ENCODE measurements at regions not wholly inside any gene's neighbourhood (a gene's known extent, or its start where the extent isn't known, plus 50 kb on each side); places are given as distances from the start of the nearest gene placed in this dataset.

GRCh38 chr5:174198541-174198940 lies 153.0 kb downstream of the NSG2 start:
- Mint-ChIP-seq H3K36me3 (ENCODE audit: insufficient read depth in 2 of 2) (no peaks in the 10 kb centered on the region), H3K4me1 (ENCODE audit: low read depth) (no peaks in the 10 kb centered on the region), H3K9me3 (peaks cover 1 to 2% of the 10 kb centered on the region in 2 donors), H3K27me3 (ENCODE audit: low read depth) (no peaks in the 10 kb centered on the region), H3K4me3 (no peak overlapping the region), H3K27ac (no peak overlapping the region)
- DNase-seq (no peak), ATAC-seq (replicated peaks in 1 of 2) (no peak)

- H3K4me3 Mint-ChIP-seq, result no peak overlapping the region
- H3K36me3 Mint-ChIP-seq (ENCODE audit: insufficient read depth in 2 of 2), result no peaks in the 10 kb centered on the region
- DNase-seq (no peak), ATAC-seq (replicated peaks in 1 of 2) (no peak)
- peaks cover 1 to 2% of the 10 kb centered on the region in 2 donors for H3K9me3 Mint-ChIP-seq
- H3K27ac Mint-ChIP-seq, result no peak overlapping the region
- H3K4me1 Mint-ChIP-seq (ENCODE audit: low read depth), result no peaks in the 10 kb centered on the region
- H3K27me3 Mint-ChIP-seq (ENCODE audit: low read depth), result peaks cover 4% of the 10 kb centered on the region
Observed at GRCh38 chr5:174202996-174203395, 157.5 kb downstream of the NSG2 start.

GRCh38 chr5:174204535-174205313 lies 159.2 kb downstream of the NSG2 start:
- H3K4me3 Mint-ChIP-seq, result no peak overlapping the region
- H3K27ac Mint-ChIP-seq, result no peak overlapping the region
- no peaks in the 10 kb centered on the region for H3K4me1 Mint-ChIP-seq (ENCODE audit: low read depth)
- DNase-seq (no peak), ATAC-seq (replicated peaks in 1 of 2) (no peak)
- peaks cover under 1 to 2% of the 10 kb centered on the region in 2 donors for H3K9me3 Mint-ChIP-seq
- no peaks in the 10 kb centered on the region for H3K36me3 Mint-ChIP-seq (ENCODE audit: insufficient read depth in 2 of 2)
- peaks cover 4% of the 10 kb centered on the region for H3K27me3 Mint-ChIP-seq (ENCODE audit: low read depth)

GRCh38 chr5:174205939-174206338 lies 160.4 kb downstream of the NSG2 start:
- no peak overlapping the region for H3K27ac Mint-ChIP-seq
- H3K4me3 Mint-ChIP-seq, result no peak overlapping the region
- no peak for ATAC-seq (replicated peaks in 1 of 2)
- no peaks in the 10 kb centered on the region for H3K36me3 Mint-ChIP-seq (ENCODE audit: insufficient read depth in 2 of 2)
- H3K9me3 Mint-ChIP-seq, result peaks cover 0 to 2% of the 10 kb centered on the region in 2 donors
- H3K4me1 Mint-ChIP-seq (ENCODE audit: low read depth), result no peaks in the 10 kb centered on the region
- H3K27me3 Mint-ChIP-seq (ENCODE audit: low read depth), result peaks cover 4% of the 10 kb centered on the region
- no peak for DNase-seq

- DNase-seq (no peak), ATAC-seq (replicated peaks in 1 of 2) (no peak)
- Mint-ChIP-seq H3K4me1 (ENCODE audit: low read depth) (no peaks in the 10 kb centered on the region), H3K36me3 (ENCODE audit: insufficient read depth in 2 of 2) (no peaks in the 10 kb centered on the region), H3K27me3 (ENCODE audit: low read depth) (peaks cover 7% of the 10 kb centered on the region), H3K9me3 (no peaks in the 10 kb centered on the region), H3K4me3 (no peak overlapping the region), H3K27ac (no peak overlapping the region)
Observed at GRCh38 chr5:174210596-174211276, 165.2 kb downstream of the NSG2 start.

- no peak overlapping the region for H3K4me3 Mint-ChIP-seq
- no peaks in the 10 kb centered on the region for H3K36me3 Mint-ChIP-seq (ENCODE audit: insufficient read depth in 2 of 2)
- DNase-seq (no peak), ATAC-seq (replicated peaks in 1 of 2) (no peak)
- peaks cover 7% of the 10 kb centered on the region for H3K27me3 Mint-ChIP-seq (ENCODE audit: low read depth)
- H3K27ac Mint-ChIP-seq, result no peak overlapping the region
- H3K4me1 Mint-ChIP-seq (ENCODE audit: low read depth), result no peaks in the 10 kb centered on the region
- H3K9me3 Mint-ChIP-seq, result no peaks in the 10 kb centered on the region
Observed at GRCh38 chr5:174211277-174211626, 165.7 kb downstream of the NSG2 start.

GRCh38 chr5:174217527-174217926 lies 172.0 kb downstream of the NSG2 start:
- no peaks in the 10 kb centered on the region for H3K4me1 Mint-ChIP-seq (ENCODE audit: low read depth)
- H3K4me3 Mint-ChIP-seq, result no peak overlapping the region

GRCh38 chr5:174218162-174218561 lies 172.7 kb downstream of the NSG2 start:
- Mint-ChIP-seq H3K4me3 (no peak overlapping the region), H3K4me1 (ENCODE audit: low read depth) (no peaks in the 10 kb centered on the region), H3K9me3 (no peaks in the 10 kb centered on the region), H3K27ac (no peak overlapping the region), H3K27me3 (ENCODE audit: low read depth) (no peaks in the 10 kb centered on the region), H3K36me3 (ENCODE audit: insufficient read depth in 2 of 2) (no peaks in the 10 kb centered on the region)
- DNase-seq (no peak), ATAC-seq (replicated peaks in 1 of 2) (no peak)

More at GRCh38 chr5:174217527-174217926, 172.0 kb downstream of the NSG2 start:
- H3K9me3 Mint-ChIP-seq, result no peaks in the 10 kb centered on the region
- no peaks in the 10 kb centered on the region for H3K27me3 Mint-ChIP-seq (ENCODE audit: low read depth)
- no peaks in the 10 kb centered on the region for H3K36me3 Mint-ChIP-seq (ENCODE audit: insufficient read depth in 2 of 2)
- H3K27ac Mint-ChIP-seq, result no peak overlapping the region
- DNase-seq, result no peak
- ATAC-seq (replicated peaks in 1 of 2), result no peak

- no peak overlapping the region for H3K27ac Mint-ChIP-seq
Observed at GRCh38 chr5:174220417-174220816, 174.9 kb downstream of the NSG2 start.

GRCh38 chr5:174221436-174221835 lies 175.9 kb downstream of the NSG2 start:
- Mint-ChIP-seq H3K27me3 (ENCODE audit: low read depth) (no peaks in the 10 kb centered on the region), H3K36me3 (ENCODE audit: insufficient read depth in 2 of 2) (no peaks in the 10 kb centered on the region), H3K27ac (no peak overlapping the region), H3K4me1 (ENCODE audit: low read depth) (no peaks in the 10 kb centered on the region), H3K9me3 (no peaks in the 10 kb centered on the region), H3K4me3 (no peak overlapping the region)
- DNase-seq, result no peak
- no peak for ATAC-seq (replicated peaks in 1 of 2)

More at GRCh38 chr5:174220417-174220816, 174.9 kb downstream of the NSG2 start:
- Mint-ChIP-seq H3K9me3 (no peaks in the 10 kb centered on the region), H3K36me3 (ENCODE audit: insufficient read depth in 2 of 2) (no peaks in the 10 kb centered on the region), H3K4me3 (no peak overlapping the region), H3K4me1 (ENCODE audit: low read depth) (no peaks in the 10 kb centered on the region), H3K27me3 (ENCODE audit: low read depth) (no peaks in the 10 kb centered on the region)
- DNase-seq, result no peak
- no peak for ATAC-seq (replicated peaks in 1 of 2)

GRCh38 chr5:174221946-174222345 lies 176.4 kb downstream of the NSG2 start:
- no peaks in the 10 kb centered on the region for H3K9me3 Mint-ChIP-seq
- no peaks in the 10 kb centered on the region for H3K4me1 Mint-ChIP-seq (ENCODE audit: low read depth)
- H3K27ac Mint-ChIP-seq, result no peak overlapping the region
- no peak overlapping the region for H3K4me3 Mint-ChIP-seq
- ATAC-seq (replicated peaks in 1 of 2), result no peak
- no peak for DNase-seq
- peaks cover 3% of the 10 kb centered on the region for H3K27me3 Mint-ChIP-seq (ENCODE audit: low read depth)
- H3K36me3 Mint-ChIP-seq (ENCODE audit: insufficient read depth in 2 of 2), result no peaks in the 10 kb centered on the region

- no peak overlapping the region for H3K4me3 Mint-ChIP-seq
- H3K9me3 Mint-ChIP-seq, result no peaks in the 10 kb centered on the region
- peaks cover 9% of the 10 kb centered on the region for H3K27me3 Mint-ChIP-seq (ENCODE audit: low read depth)
- H3K4me1 Mint-ChIP-seq (ENCODE audit: low read depth), result no peaks in the 10 kb centered on the region
- H3K36me3 Mint-ChIP-seq (ENCODE audit: insufficient read depth in 2 of 2), result no peaks in the 10 kb centered on the region
- H3K27ac Mint-ChIP-seq, result no peak overlapping the region
- ATAC-seq (replicated peaks in 1 of 2) (no peak), DNase-seq (no peak)
Observed at GRCh38 chr5:174222891-174223290, 177.4 kb downstream of the NSG2 start.

GRCh38 chr5:174223355-174223754 lies 177.8 kb downstream of the NSG2 start:
- Mint-ChIP-seq H3K4me3 (no peak overlapping the region), H3K27ac (no peak overlapping the region), H3K27me3 (ENCODE audit: low read depth) (peaks cover 9% of the 10 kb centered on the region), H3K4me1 (ENCODE audit: low read depth) (no peaks in the 10 kb centered on the region), H3K36me3 (ENCODE audit: insufficient read depth in 2 of 2) (no peaks in the 10 kb centered on the region), H3K9me3 (no peaks in the 10 kb centered on the region)
- DNase-seq (no peak), ATAC-seq (replicated peaks in 1 of 2) (no peak)

GRCh38 chr5:174229068-174229467 lies 183.6 kb downstream of the NSG2 start:
- H3K4me1 Mint-ChIP-seq (ENCODE audit: low read depth), result no peaks in the 10 kb centered on the region
- ATAC-seq (replicated peaks in 1 of 2) (no peak), DNase-seq (no peak)
- no peaks in the 10 kb centered on the region for H3K36me3 Mint-ChIP-seq (ENCODE audit: insufficient read depth in 2 of 2)
- H3K27ac Mint-ChIP-seq, result no peak overlapping the region
- no peaks in the 10 kb centered on the region for H3K9me3 Mint-ChIP-seq
- H3K27me3 Mint-ChIP-seq (ENCODE audit: low read depth), result peaks cover 9% of the 10 kb centered on the region
- H3K4me3 Mint-ChIP-seq, result no peak overlapping the region

Measured in activated T-cell treated with anti-CD3 and anti-CD28 coated beads, Interleukin-2, amount 50 U/mL, for 72 hours (primary cell).